Common myeloid progenitor, CD34-positive (primary cell): ENCODE measurements at regions not wholly inside any gene's neighbourhood (a gene's known extent, or its start where the extent isn't known, plus 50 kb on each side); places are given as distances from the start of the nearest gene placed in this dataset.

Source experiments
- CTCF ChIA-PET: fragments of 350-600 bp; sonication (Branson Sonifier 250); formaldehyde crosslinking; loops from one replicate; lab custom pipeline; 2021; ENCODE audit warnings: antibody characterized with exemption; lab: Charles Lee
- POLR2A ChIA-PET: fragments of 350-600 bp; sonication (Branson Sonifier 250); formaldehyde crosslinking; loops from one replicate; lab custom pipeline; 2021; ENCODE audit warnings: antibody characterized with exemption; lab: Charles Lee
- DNase-seq, 3 donors: peaks; one replicate each; pipeline versions ENCODE4 v3.0.0 to v3.0.0-alpha.2; 2013
- H3K27ac ChIP-seq, 2 experiments: 1 replicate in 1 of 2; 2 replicates in 1 of 2; pipeline ENCODE4 v1.7.0; 2013; ENCODE audit warnings: inconsistent platforms in 2 of 2, low read length in 2 of 2, mild to moderate bottlenecking in 2 of 2, low read depth in 1 of 2, moderate library complexity in 1 of 2; ENCODE audit not compliant: severe bottlenecking in 2 of 2, insufficient read depth in 1 of 2, poor library complexity in 1 of 2
- H3K27me3 ChIP-seq, 5 experiments: replicated peaks in 2 of 5; 1 replicate in 3 of 5; 2 replicates in 2 of 5; pipeline versions ENCODE4 v1.6.1 to v1.7.0; 2013; ENCODE audit warnings: low read length in 4 of 5, mild to moderate bottlenecking in 2 of 5, moderate library complexity in 2 of 5, inconsistent platforms in 1 of 5; ENCODE audit not compliant: insufficient read depth in 5 of 5, control insufficient read depth in 4 of 5
- H3K36me3 ChIP-seq, 4 experiments: 1 replicate in 2 of 4; 2 replicates in 2 of 4; pipeline versions ENCODE4 v1.6.1 to v1.7.0; 2013; ENCODE audit warnings: low read length in 3 of 4, control low read depth in 1 of 4, mild to moderate bottlenecking in 1 of 4; ENCODE audit not compliant: control insufficient read depth in 4 of 4, insufficient read depth in 4 of 4
- H3K4me1 ChIP-seq, 4 experiments: 1 replicate in 3 of 4; 2 replicates in 1 of 4; pipeline versions ENCODE4 v1.6.1 to v1.7.1; 2013; ENCODE audit warnings: low read length in 3 of 4, mild to moderate bottlenecking in 3 of 4, control low read depth in 1 of 4, inconsistent platforms in 1 of 4, moderate library complexity in 1 of 4; ENCODE audit not compliant: control insufficient read depth in 4 of 4, insufficient read depth in 4 of 4; ENCODE audit errors: control extremely low read depth in 1 of 4
- H3K4me3 ChIP-seq, 7 experiments: 1 replicate in 4 of 7; 2 replicates in 3 of 7; pipeline versions ENCODE4 v1.5.1 to v1.7.0; 2013; ENCODE audit warnings: mild to moderate bottlenecking in 7 of 7, low read length in 6 of 7, moderate library complexity in 6 of 7, inconsistent platforms in 2 of 7, low read depth in 2 of 7, control low read depth in 1 of 7; ENCODE audit not compliant: insufficient read depth in 4 of 7, control insufficient read depth in 1 of 7; ENCODE audit errors: extremely low read depth in 1 of 7
- H3K9me3 ChIP-seq, 5 experiments: 1 replicate in 4 of 5; 2 replicates in 1 of 5; pipeline versions ENCODE4 v1.6.1 to v1.7.1; 2013; ENCODE audit warnings: low read length in 4 of 5, mild to moderate bottlenecking in 2 of 5, inconsistent platforms in 1 of 5, low read depth in 1 of 5, moderate library complexity in 1 of 5; ENCODE audit not compliant: control insufficient read depth in 4 of 5, insufficient read depth in 2 of 5; ENCODE audit errors: control extremely low read depth in 1 of 5
- WGBS: methylation state at CpG from one replicate; pipeline ENCODE4 v1.1.5; 2013; ENCODE audit not compliant: insufficient coverage; 5-methylcytosine and 5-hydroxymethylcytosine counted together

- no peak overlapping the region for H3K4me3 ChIP-seq
- H3K27me3 ChIP-seq, result no peaks in the 10 kb centered on the region
- 100% methylated on average over 1 of the region's 4 CpGs for WGBS
- H3K27ac ChIP-seq, result no peak overlapping the region
- POLR2A ChIA-PET, result no interaction called here
- H3K9me3 ChIP-seq, result no peaks in the 10 kb centered on the region
- H3K4me1 ChIP-seq, result peaks cover 0 to 8% (median 4%) of the 10 kb centered on the region in 4 experiments
- H3K36me3 ChIP-seq, result no peaks in the 10 kb centered on the region
- DNase-seq, result no peak
- CTCF ChIA-PET, result no interaction called here
Observed at GRCh38 chr6:113701552-113702254, 155.4 kb upstream of the MARCKS start.

- H3K9me3 ChIP-seq, result no peaks in the 10 kb centered on the region
- CTCF ChIA-PET, result no interaction called here
Observed at GRCh38 chr6:113707194-113707593, 150.0 kb upstream of the MARCKS start.

GRCh38 chr6:113709936-113710509 is 147.1 kb upstream of the MARCKS start:
- no CpG with 5 or more reads among the region's 6 CpGs for WGBS
- ChIA-PET POLR2A (no interaction called here), CTCF (no interaction called here)
- Histone ChIP-seq H3K4me3 (no peak overlapping the region), H3K36me3 (no peaks in the 10 kb centered on the region), H3K27ac (no peak overlapping the region), H3K9me3 (no peaks in the 10 kb centered on the region), H3K27me3 (no peaks in the 10 kb centered on the region), H3K4me1 (no peaks in the 10 kb centered on the region)
- DNase-seq, result no peak

More at GRCh38 chr6:113707194-113707593, 150.0 kb upstream of the MARCKS start:
- POLR2A ChIA-PET, result no interaction called here
- Histone ChIP-seq H3K36me3 (no peaks in the 10 kb centered on the region), H3K27ac (no peak overlapping the region), H3K27me3 (no peaks in the 10 kb centered on the region), H3K4me1 (no peaks in the 10 kb centered on the region), H3K4me3 (no peak overlapping the region)
- 94% methylated on average over 3 of the region's 3 CpGs for WGBS
- no peak for DNase-seq

- H3K4me3 ChIP-seq, result no peak overlapping the region
- no peak for DNase-seq
- H3K27ac ChIP-seq, result no peak overlapping the region
- no peaks in the 10 kb centered on the region for H3K36me3 ChIP-seq
- 100% methylated on average over 1 of the region's 2 CpGs for WGBS
- CTCF ChIA-PET, result interaction anchor here (1.1 kb wide), 1 partner anchor 72 kb away, joined by 3 read pairs; no protein-coding TSS in a partner anchor
- no peaks in the 10 kb centered on the region for H3K9me3 ChIP-seq
- H3K4me1 ChIP-seq, result no peaks in the 10 kb centered on the region
- no peaks in the 10 kb centered on the region for H3K27me3 ChIP-seq
- POLR2A ChIA-PET, result no interaction called here
Observed at GRCh38 chr6:113713665-113714064, 143.5 kb upstream of the MARCKS start.

GRCh38 chr6:113718588-113718987 is 138.6 kb upstream of the MARCKS start:
- CTCF ChIA-PET, result no interaction called here
- no peak for DNase-seq
- H3K27me3 ChIP-seq, result no peaks in the 10 kb centered on the region
- 84% methylated on average over 3 of the region's 4 CpGs for WGBS
- H3K4me3 ChIP-seq, result no peak overlapping the region
- H3K4me1 ChIP-seq, result peaks cover 0 to 5% (median 2%) of the 10 kb centered on the region in 4 experiments
- POLR2A ChIA-PET, result no interaction called here
- no peaks in the 10 kb centered on the region for H3K36me3 ChIP-seq
- no peak overlapping the region for H3K27ac ChIP-seq
- H3K9me3 ChIP-seq, result no peaks in the 10 kb centered on the region

- POLR2A ChIA-PET, result no interaction called here
- CTCF ChIA-PET, result no interaction called here
- Histone ChIP-seq H3K4me1 (peaks cover 0 to 5% (median 2%) of the 10 kb centered on the region in 4 experiments), H3K4me3 (no peak overlapping the region), H3K27ac (no peak overlapping the region), H3K27me3 (no peaks in the 10 kb centered on the region), H3K9me3 (no peaks in the 10 kb centered on the region), H3K36me3 (no peaks in the 10 kb centered on the region)
- no CpG with 5 or more reads among the region's 2 CpGs for WGBS
- DNase-seq, result no peak
Observed at GRCh38 chr6:113719064-113719463, 138.1 kb upstream of the MARCKS start.

GRCh38 chr6:113719545-113719944 is 137.6 kb upstream of the MARCKS start:
- no peak overlapping the region for H3K27ac ChIP-seq
- no peak for DNase-seq
- H3K9me3 ChIP-seq, result no peaks in the 10 kb centered on the region
- no peak overlapping the region for H3K4me3 ChIP-seq
- H3K27me3 ChIP-seq, result no peaks in the 10 kb centered on the region
- ChIA-PET CTCF (no interaction called here), POLR2A (no interaction called here)
- peaks cover 0 to 5% (median 2%) of the 10 kb centered on the region in 4 experiments for H3K4me1 ChIP-seq
- no CpG with 5 or more reads among the region's 4 CpGs for WGBS
- no peaks in the 10 kb centered on the region for H3K36me3 ChIP-seq
